ENCODE measurements at regions not wholly inside any gene's neighbourhood (a gene's known extent, or its start where the extent isn't known, plus 50 kb on each side); places are given as distances from the start of the nearest gene placed in this dataset.

GRCh38 chr6:6704103-6705060, 115.9 kb downstream of the LY86 start:
- Histone ChIP-seq H3K56ac (ENCODE audit: low read length) (no peak overlapping the region), H2AK5ac (ENCODE audit: low read length) (no peak overlapping the region), H2BK120ac (ENCODE audit: low read depth, low read length) (no peak overlapping the region), H2BK5ac (ENCODE audit: low read length) (no peak overlapping the region), H3K9ac (ENCODE audit: low read length) (no peak overlapping the region), H3K18ac (ENCODE audit: low read length) (no peak overlapping the region), H3K36me3 (ENCODE audit: control insufficient read depth, insufficient read depth, low read length) (no peaks in the 10 kb centered on the region), H4K5ac (ENCODE audit: low read length) (no peak overlapping the region), H3K23ac (ENCODE audit: low read length) (no peak overlapping the region), H3K27ac (ENCODE audit: low read depth, low read length) (no peak overlapping the region), H3K27me3 (ENCODE audit: insufficient read depth, low read length, poor library complexity) (no peaks in the 10 kb centered on the region), H3K79me2 (ENCODE audit: control insufficient read depth, insufficient read depth, low read length) (no peaks in the 10 kb centered on the region), H3K79me1 (ENCODE audit: low read length) (no peaks in the 10 kb centered on the region), H3K4me2 (ENCODE audit: low read length) (no peak overlapping the region), H3K4me1 (ENCODE audit: control insufficient read depth, low read depth, low read length) (no peaks in the 10 kb centered on the region), H2BK15ac (replicated peaks; ENCODE audit: low read depth) (no peak overlapping the region), H3K4me3 (ENCODE audit: low read length) (no peak overlapping the region), H4K8ac (ENCODE audit: low read depth, low read length) (no peak overlapping the region), H3K4ac (ENCODE audit: low read depth, low read length) (no peak overlapping the region)
- no peak for DNase-seq
- WGBS (ENCODE audit: extremely low coverage, insufficient coverage, low lambda C conversion rate): no CpG with 5 or more reads among the region's 13 CpGs

- no peak overlapping the region for H3K4me2 ChIP-seq (ENCODE audit: low read length)
- no peaks in the 10 kb centered on the region for H3K36me3 ChIP-seq (ENCODE audit: control insufficient read depth, insufficient read depth, low read length)
- no peak overlapping the region for H2AK5ac ChIP-seq (ENCODE audit: low read length)
- WGBS (ENCODE audit: extremely low coverage, insufficient coverage, low lambda C conversion rate): no CpG with 5 or more reads among the region's 3 CpGs
- H3K9ac ChIP-seq (ENCODE audit: low read length): no peak overlapping the region
- no peak overlapping the region for H3K27ac ChIP-seq (ENCODE audit: low read depth, low read length)
- no peaks in the 10 kb centered on the region for H3K4me1 ChIP-seq (ENCODE audit: control insufficient read depth, low read depth, low read length)
- H2BK120ac ChIP-seq (ENCODE audit: low read depth, low read length): no peak overlapping the region
- H3K23ac ChIP-seq (ENCODE audit: low read length): no peak overlapping the region
- no peak overlapping the region for H3K56ac ChIP-seq (ENCODE audit: low read length)
- no peaks in the 10 kb centered on the region for H3K27me3 ChIP-seq (ENCODE audit: insufficient read depth, low read length, poor library complexity)
- H3K18ac ChIP-seq (ENCODE audit: low read length): no peak overlapping the region
- DNase-seq: no peak
- no peak overlapping the region for H2BK15ac ChIP-seq (replicated peaks; ENCODE audit: low read depth)
- no peak overlapping the region for H4K5ac ChIP-seq (ENCODE audit: low read length)
- no peaks in the 10 kb centered on the region for H3K79me2 ChIP-seq (ENCODE audit: control insufficient read depth, insufficient read depth, low read length)
- H3K4me3 ChIP-seq (ENCODE audit: low read length): no peak overlapping the region
- H3K79me1 ChIP-seq (ENCODE audit: low read length): no peaks in the 10 kb centered on the region
- no peak overlapping the region for H2BK5ac ChIP-seq (ENCODE audit: low read length)
- H3K4ac ChIP-seq (ENCODE audit: low read depth, low read length): no peak overlapping the region
- H4K8ac ChIP-seq (ENCODE audit: low read depth, low read length): no peak overlapping the region
Observed at GRCh38 chr6:6705061-6705425, 116.5 kb downstream of the LY86 start.

GRCh38 chr6:6705915-6706675, 117.6 kb downstream of the LY86 start:
- no peaks in the 10 kb centered on the region for H3K27me3 ChIP-seq (ENCODE audit: insufficient read depth, low read length, poor library complexity)
- WGBS (ENCODE audit: extremely low coverage, insufficient coverage, low lambda C conversion rate): no CpG with 5 or more reads among the region's 13 CpGs
- H3K4me3 ChIP-seq (ENCODE audit: low read length): no peak overlapping the region
- no peak overlapping the region for H3K23ac ChIP-seq (ENCODE audit: low read length)
- no peak overlapping the region for H3K4ac ChIP-seq (ENCODE audit: low read depth, low read length)
- H4K8ac ChIP-seq (ENCODE audit: low read depth, low read length): no peak overlapping the region
- H3K9ac ChIP-seq (ENCODE audit: low read length): no peak overlapping the region
- H3K56ac ChIP-seq (ENCODE audit: low read length): no peak overlapping the region
- H3K18ac ChIP-seq (ENCODE audit: low read length): no peak overlapping the region
- no peak overlapping the region for H2AK5ac ChIP-seq (ENCODE audit: low read length)
- H4K5ac ChIP-seq (ENCODE audit: low read length): no peak overlapping the region
- no peak overlapping the region for H2BK5ac ChIP-seq (ENCODE audit: low read length)
- H3K79me2 ChIP-seq (ENCODE audit: control insufficient read depth, insufficient read depth, low read length): no peaks in the 10 kb centered on the region
- H3K4me1 ChIP-seq (ENCODE audit: control insufficient read depth, low read depth, low read length): no peaks in the 10 kb centered on the region
- DNase-seq: no peak
- H2BK15ac ChIP-seq (replicated peaks; ENCODE audit: low read depth): no peak overlapping the region
- no peaks in the 10 kb centered on the region for H3K36me3 ChIP-seq (ENCODE audit: control insufficient read depth, insufficient read depth, low read length)
- no peak overlapping the region for H2BK120ac ChIP-seq (ENCODE audit: low read depth, low read length)
- H3K79me1 ChIP-seq (ENCODE audit: low read length): no peaks in the 10 kb centered on the region
- H3K4me2 ChIP-seq (ENCODE audit: low read length): no peak overlapping the region
- H3K27ac ChIP-seq (ENCODE audit: low read depth, low read length): no peak overlapping the region

GRCh38 chr6:6707143-6707542, 118.6 kb downstream of the LY86 start:
- Histone ChIP-seq H3K4me2 (ENCODE audit: low read length) (no peak overlapping the region), H3K9ac (ENCODE audit: low read length) (no peak overlapping the region), H3K79me1 (ENCODE audit: low read length) (no peaks in the 10 kb centered on the region), H2BK15ac (replicated peaks; ENCODE audit: low read depth) (no peak overlapping the region), H2BK120ac (ENCODE audit: low read depth, low read length) (no peak overlapping the region), H3K27me3 (ENCODE audit: insufficient read depth, low read length, poor library complexity) (no peaks in the 10 kb centered on the region), H3K79me2 (ENCODE audit: control insufficient read depth, insufficient read depth, low read length) (no peaks in the 10 kb centered on the region), H3K4me1 (ENCODE audit: control insufficient read depth, low read depth, low read length) (peaks cover 2% of the 10 kb centered on the region), H3K36me3 (ENCODE audit: control insufficient read depth, insufficient read depth, low read length) (no peaks in the 10 kb centered on the region), H3K56ac (ENCODE audit: low read length) (no peak overlapping the region), H3K4me3 (ENCODE audit: low read length) (no peak overlapping the region), H3K23ac (ENCODE audit: low read length) (no peak overlapping the region), H4K8ac (ENCODE audit: low read depth, low read length) (no peak overlapping the region), H2AK5ac (ENCODE audit: low read length) (no peak overlapping the region), H4K5ac (ENCODE audit: low read length) (no peak overlapping the region), H3K27ac (ENCODE audit: low read depth, low read length) (no peak overlapping the region), H3K18ac (ENCODE audit: low read length) (no peak overlapping the region), H2BK5ac (ENCODE audit: low read length) (no peak overlapping the region), H3K4ac (ENCODE audit: low read depth, low read length) (no peak overlapping the region)
- DNase-seq: no peak
- WGBS (ENCODE audit: extremely low coverage, insufficient coverage, low lambda C conversion rate): no CpG with 5 or more reads among the region's 6 CpGs

DNA sequence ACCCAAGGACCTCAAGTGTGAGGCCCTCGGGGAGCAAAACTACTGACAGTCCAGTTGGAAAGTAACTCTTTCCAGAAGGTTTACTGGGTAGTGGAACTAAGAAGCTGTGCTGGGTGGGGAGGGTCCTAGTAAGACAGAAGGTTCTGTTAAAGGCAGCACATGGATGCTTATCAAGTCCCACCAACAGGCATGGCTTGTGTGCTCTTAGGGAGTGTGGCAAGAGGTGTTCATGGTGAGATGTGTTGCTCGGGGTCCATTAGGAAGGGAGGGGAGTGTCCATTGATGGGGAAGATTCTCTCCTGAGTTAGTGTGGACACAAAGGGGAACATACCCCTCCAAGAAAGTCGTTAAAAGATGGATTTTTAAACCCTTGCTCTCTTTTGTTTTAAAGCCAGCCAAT, 120.6 kb downstream of the LY86 start:
- Histone ChIP-seq H3K79me2 (ENCODE audit: control insufficient read depth, insufficient read depth, low read length) (no peaks in the 10 kb centered on the region), H3K36me3 (ENCODE audit: control insufficient read depth, insufficient read depth, low read length) (no peaks in the 10 kb centered on the region), H2BK15ac (replicated peaks; ENCODE audit: low read depth) (no peak overlapping the region), H3K4me3 (ENCODE audit: low read length) (no peak overlapping the region), H3K79me1 (ENCODE audit: low read length) (no peaks in the 10 kb centered on the region), H3K4ac (ENCODE audit: low read depth, low read length) (no peak overlapping the region), H3K4me1 (ENCODE audit: control insufficient read depth, low read depth, low read length) (peaks cover 2% of the 10 kb centered on the region), H3K56ac (ENCODE audit: low read length) (no peak overlapping the region), H3K9ac (ENCODE audit: low read length) (no peak overlapping the region), H3K18ac (ENCODE audit: low read length) (no peak overlapping the region), H3K4me2 (ENCODE audit: low read length) (no peak overlapping the region), H4K8ac (ENCODE audit: low read depth, low read length) (no peak overlapping the region), H3K23ac (ENCODE audit: low read length) (no peak overlapping the region), H3K27ac (ENCODE audit: low read depth, low read length) (no peak overlapping the region), H4K5ac (ENCODE audit: low read length) (no peak overlapping the region), H3K27me3 (ENCODE audit: insufficient read depth, low read length, poor library complexity) (no peaks in the 10 kb centered on the region), H2BK5ac (ENCODE audit: low read length) (no peak overlapping the region), H2BK120ac (ENCODE audit: low read depth, low read length) (no peak overlapping the region), H2AK5ac (ENCODE audit: low read length) (no peak overlapping the region)
- DNase-seq: no peak
- WGBS (ENCODE audit: extremely low coverage, insufficient coverage, low lambda C conversion rate): no CpG with 5 or more reads among the region's 3 CpGs

Data from mesendoderm (in vitro differentiated cells).